OCI-LY1 (cell line): ENCODE measurements at regions not wholly inside any gene's neighbourhood (a gene's known extent, or its start where the extent isn't known, plus 50 kb on each side); places are given as distances from the start of the nearest gene placed in this dataset.

ENCODE experiments used
- CTCF ChIP-seq: fragments of 200-600 bp; sonication (generic), shearing (Covaris generic); IDR thresholded peaks from 2 replicates; pipeline ENCODE4 v1.5.1; 2017; ENCODE audit warnings: mild to moderate bottlenecking, antibody characterized with exemption, low read length, moderate library complexity, mixed read lengths
- EZH2 ChIP-seq: fragments of 200-600 bp; sonication (generic), shearing (Covaris generic); IDR thresholded peaks from 2 replicates; pipeline ENCODE4 v1.8.0; 2017; ENCODE audit warnings: borderline replicate concordance, mixed run types, mild to moderate bottlenecking, antibody characterized with exemption, low read length, moderate library complexity, mixed read lengths

- TF ChIP-seq CTCF (no peak), EZH2 (no peak)
Observed at GRCh38 chr3:59404851-59405250, 355.0 kb upstream of the CFAP20DC start.
